ENCODE measurements at regions not wholly inside any gene's neighbourhood (a gene's known extent, or its start where the extent isn't known, plus 50 kb on each side); places are given as distances from the start of the nearest gene placed in this dataset.
"Not testable (repeated sequence)": the region's sequence is repeated elsewhere in the genome, so short reads cannot be mapped to it uniquely, and the experiment has no call there.

DNA sequence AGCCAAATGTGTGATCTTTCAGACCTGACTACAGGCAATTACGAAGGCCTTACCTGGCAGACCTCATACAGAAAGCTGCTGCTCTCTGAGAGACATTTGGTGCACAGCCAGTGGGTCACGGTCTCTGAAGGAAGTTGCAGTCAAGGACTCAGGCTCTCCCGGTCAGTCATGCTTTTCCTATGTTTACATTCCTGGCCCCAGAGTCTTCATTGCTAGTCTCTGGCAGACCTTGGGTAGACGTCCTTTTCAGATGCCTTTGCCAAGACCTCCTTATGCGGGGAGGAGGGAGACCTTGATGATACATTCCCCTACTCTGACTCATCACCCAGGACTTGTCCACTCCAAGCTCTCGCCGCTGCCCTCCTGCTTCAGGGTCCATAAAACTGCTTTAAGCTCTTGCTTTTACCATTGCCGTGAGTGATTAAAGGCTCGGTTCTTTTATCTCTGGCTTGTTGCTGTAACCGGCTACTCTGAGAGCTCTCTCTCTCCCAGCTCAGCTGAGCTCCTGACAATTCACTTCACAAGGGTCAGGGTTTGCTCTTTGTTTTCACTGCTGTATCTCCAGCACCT, 62.0 kb upstream of the SLC35F5 start (continued):
- TF ChIP-seq, protein P1, sequence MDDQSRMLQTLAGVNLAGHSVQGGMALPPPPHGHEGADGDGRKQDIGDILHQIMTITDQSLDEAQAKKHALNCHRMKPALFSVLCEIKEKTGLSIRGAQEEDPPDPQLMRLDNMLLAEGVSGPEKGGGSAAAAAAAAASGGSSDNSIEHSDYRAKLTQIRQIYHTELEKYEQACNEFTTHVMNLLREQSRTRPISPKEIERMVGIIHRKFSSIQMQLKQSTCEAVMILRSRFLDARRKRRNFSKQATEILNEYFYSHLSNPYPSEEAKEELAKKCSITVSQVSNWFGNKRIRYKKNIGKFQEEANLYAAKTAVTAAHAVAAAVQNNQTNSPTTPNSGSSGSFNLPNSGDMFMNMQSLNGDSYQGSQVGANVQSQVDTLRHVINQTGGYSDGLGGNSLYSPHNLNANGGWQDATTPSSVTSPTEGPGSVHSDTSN (IDR thresholded peaks at IDR 0.05), result peak; percentile 51; the same call in 1 of the 2 replicates
- TF ChIP-seq MAX (IDR thresholded peaks at IDR 0.05; ENCODE audit: low read depth) (peak; percentile 90), RXRA (IDR thresholded peaks at IDR 0.05; ENCODE audit: borderline replicate concordance, low read depth) (peak; percentile 62; the same call in 1 of the 2 replicates), GATA2 (CRISPR knock-in tag; IDR thresholded peaks at IDR 0.05) (no peak), TAF1 (IDR thresholded peaks at IDR 0.05; ENCODE audit: borderline replicate concordance, low read depth, low read length) (peak; percentile 12; the same call in 1 of the 2 replicates), POLR2AphosphoS5 (IDR thresholded peaks at IDR 0.05; ENCODE audit: low read depth, low read length) (peak; percentile 53; the same call in 1 of the 2 replicates)
- TF ChIP-seq, protein P2, sequence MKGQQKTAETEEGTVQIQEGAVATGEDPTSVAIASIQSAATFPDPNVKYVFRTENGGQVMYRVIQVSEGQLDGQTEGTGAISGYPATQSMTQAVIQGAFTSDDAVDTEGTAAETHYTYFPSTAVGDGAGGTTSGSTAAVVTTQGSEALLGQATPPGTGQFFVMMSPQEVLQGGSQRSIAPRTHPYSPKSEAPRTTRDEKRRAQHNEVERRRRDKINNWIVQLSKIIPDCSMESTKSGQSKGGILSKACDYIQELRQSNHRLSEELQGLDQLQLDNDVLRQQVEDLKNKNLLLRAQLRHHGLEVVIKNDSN (IDR thresholded peaks at IDR 0.05; ENCODE audit: borderline replicate concordance, low read depth), result no peak

GRCh38 chr2:113813396-113813795, 57.0 kb upstream of the SLC35F5 start:
- POLR2A ChIA-PET; H3K36me3 ChIP-seq (replicated peaks in 1 of 2; ENCODE audit: control insufficient read depth in 1 of 2, insufficient read depth in 2 of 2, low read length in 1 of 2); H3K4me1 ChIP-seq (ENCODE audit: control insufficient read depth in 1 of 2, insufficient read depth in 2 of 2, low read depth in 1 of 2, low read length in 1 of 2); H3K27me3 ChIP-seq (ENCODE audit: insufficient read depth); H3K9me3 ChIP-seq; H4K20me1 ChIP-seq (ENCODE audit: insufficient read depth); H3F3A ChIP-seq (replicated peaks; ENCODE audit: insufficient read depth); H3K4me2 ChIP-seq; H2AFZ ChIP-seq (ENCODE audit: low read depth); H3K79me2 ChIP-seq (ENCODE audit: insufficient read depth); H3K9ac ChIP-seq; H3K4me3 ChIP-seq (ENCODE audit: low read depth in 2 of 2, low read length in 1 of 2); H3K9me2 ChIP-seq; H3K27ac ChIP-seq (ENCODE audit: low read depth in 2 of 2, low read length in 1 of 2); CTCF ChIA-PET; DNase-seq: not testable (repeated sequence)
- WGBS (ENCODE audit: low lambda C conversion rate), result 76% methylated on average over 3 of the region's 3 CpGs

GRCh38 chr2:113812204-113812603, 55.8 kb upstream of the SLC35F5 start:
- Histone ChIP-seq H3K9ac (no peak overlapping the region), H3K4me3 (ENCODE audit: low read depth in 2 of 2, low read length in 1 of 2) (no peak overlapping the region), H3K4me2 (no peak overlapping the region), H3K36me3 (replicated peaks in 1 of 2; ENCODE audit: control insufficient read depth in 1 of 2, insufficient read depth in 2 of 2, low read length in 1 of 2) (no peaks in the 10 kb centered on the region), H3K9me3 (no peaks in the 10 kb centered on the region), H4K20me1 (ENCODE audit: insufficient read depth) (no peaks in the 10 kb centered on the region), H3K79me2 (ENCODE audit: insufficient read depth) (no peaks in the 10 kb centered on the region), H3F3A (replicated peaks; ENCODE audit: insufficient read depth) (no peaks in the 10 kb centered on the region), H3K27me3 (ENCODE audit: insufficient read depth) (no peaks in the 10 kb centered on the region), H3K9me2 (no peaks in the 10 kb centered on the region), H2AFZ (ENCODE audit: low read depth) (no peak overlapping the region), H3K27ac (ENCODE audit: low read depth in 2 of 2, low read length in 1 of 2) (no peak overlapping the region), H3K4me1 (ENCODE audit: control insufficient read depth in 1 of 2, insufficient read depth in 2 of 2, low read depth in 1 of 2, low read length in 1 of 2) (no peaks in the 10 kb centered on the region)
- DNase-seq, result no peak
- WGBS (ENCODE audit: low lambda C conversion rate), result 26% methylated on average over 4 of the region's 4 CpGs
- TF ChIP-seq FOXM1 (IDR thresholded peaks at IDR 0.05; ENCODE audit: low read depth) (no peak), EP300 (IDR thresholded peaks at IDR 0.05; ENCODE audit: borderline replicate concordance in 1 of 2, low read depth in 1 of 2, low read length in 1 of 2) (no peak)
- POLR2A ChIA-PET, result no interaction called here
- CTCF ChIA-PET, result no interaction called here
